ENCODE measurements at regions not wholly inside any gene's neighbourhood (a gene's known extent, or its start where the extent isn't known, plus 50 kb on each side); places are given as distances from the start of the nearest gene placed in this dataset.

- H3K4me3 ChIP-seq, result no peak overlapping the region
- no peaks in the 10 kb centered on the region for H3K36me3 ChIP-seq
- TF ChIP-seq CTCF (IDR thresholded peaks at IDR 0.05), result no peak
- no peak overlapping the region for H3K27ac ChIP-seq
- no peaks in the 10 kb centered on the region for H3K27me3 ChIP-seq (replicated peaks; ENCODE audit: insufficient read depth)
- ATAC-seq (ENCODE audit: insufficient number of reproducible peaks, low FRiP score, low read depth) (no peak), DNase-seq (ENCODE audit: low spot score) (no peak)
- no peaks in the 10 kb centered on the region for H3K4me1 ChIP-seq (ENCODE audit: control insufficient read depth in 1 of 2, low read depth in 2 of 2)
- H3K9me3 ChIP-seq, result no peaks in the 10 kb centered on the region
Observed at GRCh38 chr4:129532573-129532972, 436.6 kb downstream of the C4orf33 start.

- TF ChIP-seq CTCF (IDR thresholded peaks at IDR 0.05), result no peak
- DNase-seq (ENCODE audit: low spot score) (no peak), ATAC-seq (ENCODE audit: insufficient number of reproducible peaks, low FRiP score, low read depth) (no peak)
- Histone ChIP-seq H3K9me3 (no peaks in the 10 kb centered on the region), H3K36me3 (no peaks in the 10 kb centered on the region), H3K27me3 (replicated peaks; ENCODE audit: insufficient read depth) (no peaks in the 10 kb centered on the region), H3K4me1 (ENCODE audit: control insufficient read depth in 1 of 2, low read depth in 2 of 2) (no peaks in the 10 kb centered on the region), H3K4me3 (no peak overlapping the region), H3K27ac (no peak overlapping the region)
Observed at GRCh38 chr4:129543299-129543698, 447.3 kb downstream of the C4orf33 start.

- no peaks in the 10 kb centered on the region for H3K4me1 ChIP-seq (ENCODE audit: control insufficient read depth in 1 of 2, low read depth in 2 of 2)
- H3K36me3 ChIP-seq, result no peaks in the 10 kb centered on the region
- no peak for TF ChIP-seq CTCF (IDR thresholded peaks at IDR 0.05)
- DNase-seq (ENCODE audit: low spot score) (peak; percentile 11), ATAC-seq (ENCODE audit: insufficient number of reproducible peaks, low FRiP score, low read depth) (no peak)
- H3K9me3 ChIP-seq, result no peaks in the 10 kb centered on the region
- H3K27me3 ChIP-seq (replicated peaks; ENCODE audit: insufficient read depth), result no peaks in the 10 kb centered on the region
- H3K4me3 ChIP-seq, result no peak overlapping the region
- H3K27ac ChIP-seq, result no peak overlapping the region
Observed at GRCh38 chr4:129545599-129546278, 449.8 kb downstream of the C4orf33 start.

GRCh38 chr4:129546531-129546930 lies 450.6 kb downstream of the C4orf33 start:
- H3K4me3 ChIP-seq, result no peak overlapping the region
- H3K4me1 ChIP-seq (ENCODE audit: control insufficient read depth in 1 of 2, low read depth in 2 of 2), result no peaks in the 10 kb centered on the region
- TF ChIP-seq CTCF (IDR thresholded peaks at IDR 0.05), result no peak
- no peak for ATAC-seq (ENCODE audit: insufficient number of reproducible peaks, low FRiP score, low read depth)
- DNase-seq (ENCODE audit: low spot score), result no peak
- no peak overlapping the region for H3K27ac ChIP-seq
- H3K36me3 ChIP-seq, result no peaks in the 10 kb centered on the region
- H3K9me3 ChIP-seq, result no peaks in the 10 kb centered on the region
- no peaks in the 10 kb centered on the region for H3K27me3 ChIP-seq (replicated peaks; ENCODE audit: insufficient read depth)

- Histone ChIP-seq H3K27me3 (replicated peaks; ENCODE audit: insufficient read depth) (no peaks in the 10 kb centered on the region), H3K4me3 (no peak overlapping the region), H3K4me1 (ENCODE audit: control insufficient read depth in 1 of 2, low read depth in 2 of 2) (no peaks in the 10 kb centered on the region), H3K27ac (no peak overlapping the region), H3K9me3 (no peaks in the 10 kb centered on the region), H3K36me3 (no peaks in the 10 kb centered on the region)
- no peak for ATAC-seq (ENCODE audit: insufficient number of reproducible peaks, low FRiP score, low read depth)
- DNase-seq (ENCODE audit: low spot score), result no peak
- TF ChIP-seq CTCF (IDR thresholded peaks at IDR 0.05), result no peak
Observed at GRCh38 chr4:129550281-129550785, 454.4 kb downstream of the C4orf33 start.

Measured in thoracic aorta (tissue), 2 donors.